Renal pelvis (tissue), 1 donor: ENCODE measurements at regions not wholly inside any gene's neighbourhood (a gene's known extent, or its start where the extent isn't known, plus 50 kb on each side); places are given as distances from the start of the nearest gene placed in this dataset.
A peak's percentile ranks its signal among the peaks of the same experiment; 100 is the strongest.

Experiments used
- DNase-seq: peaks from one replicate; pipeline ENCODE4 v3.0.0-alpha.2; 2013

GRCh38 chr2:240284503-240285259 lies 144.2 kb upstream of the OTOS start:
- no peak for DNase-seq

- no peak for DNase-seq
Observed at GRCh38 chr2:240285725-240286124, 145.3 kb upstream of the OTOS start.

GRCh38 chr2:240286596-240286995 lies 146.1 kb upstream of the OTOS start:
- DNase-seq = no peak

GRCh38 chr2:240287011-240287410 lies 146.6 kb upstream of the OTOS start:
- no peak for DNase-seq

- DNase-seq = no peak
Observed at GRCh38 chr2:240287496-240288086, 147.1 kb upstream of the OTOS start.

- no peak for DNase-seq
Observed at GRCh38 chr2:240288087-240288521, 147.4 kb upstream of the GPC1 start.

GRCh38 chr2:240289701-240290431 lies 145.6 kb upstream of the GPC1 start:
- no peak for DNase-seq

- no peak for DNase-seq
Observed at GRCh38 chr2:240290432-240291336, 144.8 kb upstream of the GPC1 start.

- DNase-seq = peak; percentile 61
Observed at GRCh38 chr2:240291337-240292034, 144.0 kb upstream of the GPC1 start.

GRCh38 chr2:240292035-240292574 lies 143.4 kb upstream of the GPC1 start:
- no peak for DNase-seq

GRCh38 chr2:240292619-240293525 lies 142.6 kb upstream of the GPC1 start:
- DNase-seq = no peak

- peak; percentile 21 for DNase-seq
Observed at GRCh38 chr2:240293557-240294461, 141.7 kb upstream of the GPC1 start.

- DNase-seq = no peak
Observed at GRCh38 chr2:240294514-240294913, 140.9 kb upstream of the GPC1 start.

- DNase-seq = no peak
Observed at GRCh38 chr2:240295256-240296103, 140.0 kb upstream of the GPC1 start.

- DNase-seq = no peak
Observed at GRCh38 chr2:240296104-240296406, 139.4 kb upstream of the GPC1 start.

GRCh38 chr2:240296476-240297255 lies 138.8 kb upstream of the GPC1 start:
- no peak for DNase-seq
